Stimulated activated naive B cell treated with anti-CD40 and anti-IgM and Interleukin-4, amounts not matched to agents 10 μg/mL and 1 μg/mL and 100 μg/mL, for 72 hours (primary cell): ENCODE measurements at regions not wholly inside any gene's neighbourhood (a gene's known extent, or its start where the extent isn't known, plus 50 kb on each side); places are given as distances from the start of the nearest gene placed in this dataset.

Experiments used
- ATAC-seq, 2 donors: fragments of 150-1000 bp; cut with Tn5 transposase; replicated peaks; 2 replicates each; pipeline ENCODE4 v1.10.0; 2021; ENCODE audit warnings: moderate library complexity in 1 of 2
- DNase-seq: peaks from one replicate; pipeline ENCODE4 v3.0.0; 2021
- H3K27ac Mint-ChIP-seq: one replicate; pipeline ENCODE4 v1.8.0; 2022; ENCODE audit warnings: mild to moderate bottlenecking, mixed read lengths
- H3K27me3 Mint-ChIP-seq, 2 donors: one replicate each; pipeline ENCODE4 v1.8.0; 2022; ENCODE audit warnings: mixed read lengths in 2 of 2
- H3K36me3 Mint-ChIP-seq, 2 donors: one replicate each; pipeline ENCODE4 v1.8.0; 2022; ENCODE audit warnings: mixed read lengths in 2 of 2, mild to moderate bottlenecking in 1 of 2
- H3K4me1 Mint-ChIP-seq, 2 donors: one replicate each; pipeline ENCODE4 v1.8.0; 2022; ENCODE audit warnings: mixed read lengths in 2 of 2, mild to moderate bottlenecking in 1 of 2
- H3K4me3 Mint-ChIP-seq, 2 donors: one replicate each; pipeline ENCODE4 v1.8.0; 2022; ENCODE audit warnings: mild to moderate bottlenecking in 2 of 2, mixed read lengths in 2 of 2, moderate library complexity in 1 of 2
- H3K9me3 Mint-ChIP-seq, 2 donors: one replicate each; pipeline ENCODE4 v1.8.0; 2022; ENCODE audit warnings: mixed read lengths in 2 of 2, mild to moderate bottlenecking in 1 of 2

GRCh38 chr6:55696501-55696900, 117.5 kb upstream of the HMGCLL1 start:
- Mint-ChIP-seq H3K27me3 (no peaks in the 10 kb centered on the region), H3K4me1 (no peaks in the 10 kb centered on the region), H3K9me3 (peaks cover 0 to 3% of the 10 kb centered on the region in 2 donors), H3K4me3 (no peak overlapping the region), H3K36me3 (no peaks in the 10 kb centered on the region), H3K27ac (no peak overlapping the region)
- no peak for DNase-seq
- no peak for ATAC-seq

- Mint-ChIP-seq H3K4me3 (no peak overlapping the region), H3K27ac (no peak overlapping the region), H3K9me3 (peaks cover 0 to 3% of the 10 kb centered on the region in 2 donors), H3K36me3 (no peaks in the 10 kb centered on the region), H3K4me1 (no peaks in the 10 kb centered on the region), H3K27me3 (no peaks in the 10 kb centered on the region)
- no peak for DNase-seq
- ATAC-seq: no peak
Observed at GRCh38 chr6:55696041-55696440, 117.0 kb upstream of the HMGCLL1 start.

- no peaks in the 10 kb centered on the region for H3K4me1 Mint-ChIP-seq
- H3K27ac Mint-ChIP-seq: no peak overlapping the region
Observed at GRCh38 chr6:55694759-55695158, 115.8 kb upstream of the HMGCLL1 start.

GRCh38 chr6:55694148-55694547, 115.2 kb upstream of the HMGCLL1 start:
- H3K27ac Mint-ChIP-seq: no peak overlapping the region
- no peak for DNase-seq
- H3K36me3 Mint-ChIP-seq: no peaks in the 10 kb centered on the region
- H3K27me3 Mint-ChIP-seq: no peaks in the 10 kb centered on the region
- H3K9me3 Mint-ChIP-seq: peaks cover 0 to 1% of the 10 kb centered on the region in 2 donors
- no peak overlapping the region for H3K4me3 Mint-ChIP-seq
- no peak for ATAC-seq
- no peaks in the 10 kb centered on the region for H3K4me1 Mint-ChIP-seq

More at GRCh38 chr6:55694759-55695158, 115.8 kb upstream of the HMGCLL1 start:
- H3K4me3 Mint-ChIP-seq: no peak overlapping the region
- ATAC-seq (no peak), DNase-seq (no peak)
- peaks cover 0 to 3% of the 10 kb centered on the region in 2 donors for H3K9me3 Mint-ChIP-seq
- no peaks in the 10 kb centered on the region for H3K36me3 Mint-ChIP-seq
- H3K27me3 Mint-ChIP-seq: no peaks in the 10 kb centered on the region

GRCh38 chr6:55679503-55679902, 100.5 kb upstream of the HMGCLL1 start:
- Mint-ChIP-seq H3K27me3 (no peaks in the 10 kb centered on the region), H3K4me3 (no peak overlapping the region), H3K36me3 (peaks cover 0 to 1% of the 10 kb centered on the region in 2 donors), H3K9me3 (peaks cover 0 to 3% of the 10 kb centered on the region in 2 donors), H3K27ac (no peak overlapping the region), H3K4me1 (no peaks in the 10 kb centered on the region)
- DNase-seq (no peak), ATAC-seq (no peak)

- H3K4me1 Mint-ChIP-seq: no peaks in the 10 kb centered on the region
- peaks cover 0 to 1% of the 10 kb centered on the region in 2 donors for H3K36me3 Mint-ChIP-seq
- no peak overlapping the region for H3K27ac Mint-ChIP-seq
- peaks cover 0 to 1% of the 10 kb centered on the region in 2 donors for H3K9me3 Mint-ChIP-seq
- H3K4me3 Mint-ChIP-seq: no peak overlapping the region
- ATAC-seq (no peak), DNase-seq (no peak)
- H3K27me3 Mint-ChIP-seq: no peaks in the 10 kb centered on the region
Observed at GRCh38 chr6:55678330-55679224, 99.6 kb upstream of the HMGCLL1 start.

- DNase-seq: no peak
- H3K27me3 Mint-ChIP-seq: no peaks in the 10 kb centered on the region
- H3K36me3 Mint-ChIP-seq: peaks cover 0 to 1% of the 10 kb centered on the region in 2 donors
- ATAC-seq: no peak
- peaks cover 0 to 1% of the 10 kb centered on the region in 2 donors for H3K9me3 Mint-ChIP-seq
- H3K4me1 Mint-ChIP-seq: no peaks in the 10 kb centered on the region
- no peak overlapping the region for H3K27ac Mint-ChIP-seq
- no peak overlapping the region for H3K4me3 Mint-ChIP-seq
Observed at GRCh38 chr6:55676736-55677135, 97.7 kb upstream of the HMGCLL1 start.

- H3K4me1 Mint-ChIP-seq: no peaks in the 10 kb centered on the region
- ATAC-seq: no peak
- no peak overlapping the region for H3K4me3 Mint-ChIP-seq
- DNase-seq: no peak
- no peaks in the 10 kb centered on the region for H3K27me3 Mint-ChIP-seq
- H3K9me3 Mint-ChIP-seq: peaks cover 0 to 1% of the 10 kb centered on the region in 2 donors
- peaks cover 0 to 1% of the 10 kb centered on the region in 2 donors for H3K36me3 Mint-ChIP-seq
- H3K27ac Mint-ChIP-seq: no peak overlapping the region
Observed at GRCh38 chr6:55675941-55676340, 96.9 kb upstream of the HMGCLL1 start.

- Mint-ChIP-seq H3K4me3 (no peak overlapping the region), H3K36me3 (peaks cover 0 to 1% of the 10 kb centered on the region in 2 donors), H3K27me3 (no peaks in the 10 kb centered on the region), H3K27ac (no peak overlapping the region), H3K4me1 (no peaks in the 10 kb centered on the region), H3K9me3 (peaks cover 0 to 1% of the 10 kb centered on the region in 2 donors)
- ATAC-seq: no peak
- DNase-seq: no peak
Observed at GRCh38 chr6:55674672-55675071, 95.7 kb upstream of the HMGCLL1 start.

GRCh38 chr6:55670850-55671413, 91.9 kb upstream of the HMGCLL1 start:
- H3K4me3 Mint-ChIP-seq: no peak overlapping the region
- H3K27me3 Mint-ChIP-seq: no peaks in the 10 kb centered on the region
- peaks cover 0 to 1% of the 10 kb centered on the region in 2 donors for H3K9me3 Mint-ChIP-seq
- H3K27ac Mint-ChIP-seq: no peak overlapping the region
- no peak for ATAC-seq
- H3K36me3 Mint-ChIP-seq: no peaks in the 10 kb centered on the region
- no peak for DNase-seq
- no peaks in the 10 kb centered on the region for H3K4me1 Mint-ChIP-seq

GRCh38 chr6:55669028-55669427, 90.0 kb upstream of the HMGCLL1 start:
- no peaks in the 10 kb centered on the region for H3K4me1 Mint-ChIP-seq
- H3K27me3 Mint-ChIP-seq: no peaks in the 10 kb centered on the region
- no peaks in the 10 kb centered on the region for H3K36me3 Mint-ChIP-seq
- no peak for DNase-seq
- ATAC-seq: no peak
- H3K9me3 Mint-ChIP-seq: peaks cover 0 to 1% of the 10 kb centered on the region in 2 donors
- H3K27ac Mint-ChIP-seq: no peak overlapping the region
- H3K4me3 Mint-ChIP-seq: no peak overlapping the region

GRCh38 chr6:55668591-55668990, 89.6 kb upstream of the HMGCLL1 start:
- no peak for ATAC-seq
- H3K9me3 Mint-ChIP-seq: peaks cover 0 to 4% of the 10 kb centered on the region in 2 donors
- DNase-seq: no peak
- H3K4me3 Mint-ChIP-seq: no peak overlapping the region
- H3K36me3 Mint-ChIP-seq: no peaks in the 10 kb centered on the region
- no peak overlapping the region for H3K27ac Mint-ChIP-seq
- H3K4me1 Mint-ChIP-seq: no peaks in the 10 kb centered on the region
- no peaks in the 10 kb centered on the region for H3K27me3 Mint-ChIP-seq

GRCh38 chr6:55667341-55667740, 88.3 kb upstream of the HMGCLL1 start:
- DNase-seq (no peak), ATAC-seq (no peak)
- no peaks in the 10 kb centered on the region for H3K4me1 Mint-ChIP-seq
- no peaks in the 10 kb centered on the region for H3K36me3 Mint-ChIP-seq
- peaks cover 6 to 10% of the 10 kb centered on the region in 2 donors for H3K9me3 Mint-ChIP-seq
- H3K4me3 Mint-ChIP-seq: no peak overlapping the region
- H3K27ac Mint-ChIP-seq: no peak overlapping the region
- no peaks in the 10 kb centered on the region for H3K27me3 Mint-ChIP-seq

GRCh38 chr6:55666606-55667225, 87.7 kb upstream of the HMGCLL1 start:
- Mint-ChIP-seq H3K27me3 (no peaks in the 10 kb centered on the region), H3K27ac (no peak overlapping the region), H3K36me3 (no peaks in the 10 kb centered on the region), H3K9me3 (peaks cover 8 to 10% of the 10 kb centered on the region in 2 donors), H3K4me3 (no peak overlapping the region), H3K4me1 (no peaks in the 10 kb centered on the region)
- DNase-seq: no peak
- ATAC-seq: no peak

- H3K27ac Mint-ChIP-seq: no peak overlapping the region
- no peak for ATAC-seq
- no peak overlapping the region for H3K4me3 Mint-ChIP-seq
- no peaks in the 10 kb centered on the region for H3K36me3 Mint-ChIP-seq
- peaks cover 8 to 10% of the 10 kb centered on the region in 2 donors for H3K9me3 Mint-ChIP-seq
- no peaks in the 10 kb centered on the region for H3K4me1 Mint-ChIP-seq
- H3K27me3 Mint-ChIP-seq: no peaks in the 10 kb centered on the region
- no peak for DNase-seq
Observed at GRCh38 chr6:55666037-55666436, 87.0 kb upstream of the HMGCLL1 start.
